OCI-LY1 (cell line): ENCODE measurements at regions not wholly inside any gene's neighbourhood (a gene's known extent, or its start where the extent isn't known, plus 50 kb on each side); places are given as distances from the start of the nearest gene placed in this dataset.

ENCODE experiments used
- H2AFZ ChIP-seq: fragments of 200-600 bp; sonication (generic), shearing (Covaris generic); 2 replicates; pipeline ENCODE4 v1.6.0; 2014; ENCODE audit warnings: antibody characterized with exemption, mild to moderate bottlenecking, low read length
- H3F3A ChIP-seq: fragments of 200-600 bp; sonication (generic), shearing (Covaris generic); 2 replicates; pipeline ENCODE4 v1.6.0; 2014; ENCODE audit warnings: mild to moderate bottlenecking, antibody characterized with exemption, low read length, moderate library complexity; ENCODE audit not compliant: insufficient read depth
- H3K27ac ChIP-seq: fragments of 200-600 bp; sonication (generic); 2 replicates; pipeline ENCODE4 v1.5.1; 2014; ENCODE audit warnings: low read length, mixed run types, mild to moderate bottlenecking, low read depth; ENCODE audit not compliant: poor library complexity, severe bottlenecking
- H3K27me3 ChIP-seq: fragments of 200-600 bp; sonication (generic); 2 replicates; pipeline ENCODE4 v1.6.0; 2014; ENCODE audit warnings: antibody characterized with exemption, mild to moderate bottlenecking, low read length, moderate library complexity; ENCODE audit not compliant: insufficient read depth
- H3K36me3 ChIP-seq: fragments of 200-600 bp; sonication (generic); 2 replicates; pipeline ENCODE4 v1.6.1; 2014; ENCODE audit warnings: mild to moderate bottlenecking, antibody characterized with exemption, low read length, moderate library complexity, mixed read lengths; ENCODE audit not compliant: insufficient read depth
- H3K4me1 ChIP-seq: fragments of 200-600 bp; sonication (generic); 2 replicates; pipeline ENCODE4 v1.5.1; 2014; ENCODE audit warnings: mild to moderate bottlenecking, low read length, moderate library complexity; ENCODE audit not compliant: insufficient read depth, severe bottlenecking
- H3K4me2 ChIP-seq: fragments of 200-600 bp; sonication (generic), shearing (Covaris generic); 2 replicates; pipeline ENCODE4 v1.6.1; 2014; ENCODE audit warnings: low read length
- H3K4me3 ChIP-seq: fragments of 200-600 bp; sonication (generic); 2 replicates; pipeline ENCODE4 v1.5.1; 2014; ENCODE audit warnings: low read length, low read depth, mild to moderate bottlenecking, mixed read lengths; ENCODE audit not compliant: poor library complexity, severe bottlenecking
- H3K79me2 ChIP-seq: fragments of 200-600 bp; shearing (Covaris generic); 2 replicates; pipeline ENCODE4 v1.6.1; 2016; ENCODE audit warnings: mixed run types, low read length, mixed read lengths; ENCODE audit not compliant: insufficient read depth
- H3K9ac ChIP-seq: fragments of 200-600 bp; sonication (generic), shearing (Covaris generic); 2 replicates; pipeline ENCODE4 v1.6.1; 2014; ENCODE audit warnings: mild to moderate bottlenecking, low read length, mixed read lengths
- H3K9me2 ChIP-seq: fragments of 200-600 bp; sonication (generic), shearing (Covaris generic); 2 replicates; pipeline ENCODE4 v1.6.1; 2014; ENCODE audit warnings: low read depth, mild to moderate bottlenecking, low read length, mixed read lengths
- H3K9me3 ChIP-seq: fragments of 200-600 bp; shearing (Covaris generic); 2 replicates; pipeline ENCODE4 v1.6.1; 2014; ENCODE audit warnings: low read length, mixed read lengths
- H4K20me1 ChIP-seq: fragments of 200-600 bp; sonication (generic), shearing (Covaris generic); 2 replicates; pipeline ENCODE4 v1.6.0; 2016; ENCODE audit warnings: mild to moderate bottlenecking, low read length; ENCODE audit not compliant: insufficient read depth
- EZH2 ChIP-seq: fragments of 200-600 bp; sonication (generic), shearing (Covaris generic); IDR thresholded peaks from 2 replicates; pipeline ENCODE4 v1.8.0; 2017; ENCODE audit warnings: borderline replicate concordance, mixed run types, mild to moderate bottlenecking, antibody characterized with exemption, low read length, moderate library complexity, mixed read lengths
- TF ChIP-seq, protein P1 (sequence below): fragments of 200-600 bp; sonication (generic), shearing (Covaris generic); IDR thresholded peaks from 2 replicates; pipeline ENCODE4 v1.5.1; 2017; ENCODE audit warnings: mild to moderate bottlenecking, antibody characterized with exemption, low read length, moderate library complexity, mixed read lengths

DNA sequence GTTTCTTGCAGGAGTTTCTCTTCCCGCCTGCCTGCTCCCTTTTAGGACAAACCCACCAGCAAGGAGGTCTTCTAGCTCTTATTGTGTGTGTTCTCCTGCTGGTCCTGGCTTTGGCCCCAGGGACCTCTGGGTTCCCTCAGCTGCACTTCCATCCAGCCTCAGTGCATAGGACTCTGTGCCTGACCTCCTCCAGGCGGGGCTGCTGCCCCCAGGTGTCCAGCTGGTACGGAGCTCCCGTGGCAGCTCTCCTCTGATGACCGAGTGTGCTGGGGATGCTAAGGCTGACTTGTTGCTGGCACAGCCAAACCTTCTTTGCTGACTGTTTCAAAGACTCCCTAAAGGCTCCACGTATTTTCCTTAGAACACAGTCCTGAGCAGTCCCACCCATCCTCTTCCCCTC is 126.5 kb downstream of the GPCPD1 start:
- Histone ChIP-seq H3K79me2 (no peaks in the 10 kb centered on the region), H3K4me1 (no peaks in the 10 kb centered on the region), H3K9me2 (no peaks in the 10 kb centered on the region), H3K9ac (no peak overlapping the region), H2AFZ (no peak overlapping the region), H3K27ac (no peak overlapping the region), H3K4me2 (no peak overlapping the region), H4K20me1 (no peaks in the 10 kb centered on the region), H3K4me3 (no peak overlapping the region), H3K36me3 (no peaks in the 10 kb centered on the region), H3K9me3 (no peaks in the 10 kb centered on the region), H3F3A (no peaks in the 10 kb centered on the region), H3K27me3 (0 out of 2 replicates have a peak, but pooled peaks cover 3% of the 10 kb centered on the region)
- no peak for TF ChIP-seq EZH2
- TF ChIP-seq, protein P1, sequence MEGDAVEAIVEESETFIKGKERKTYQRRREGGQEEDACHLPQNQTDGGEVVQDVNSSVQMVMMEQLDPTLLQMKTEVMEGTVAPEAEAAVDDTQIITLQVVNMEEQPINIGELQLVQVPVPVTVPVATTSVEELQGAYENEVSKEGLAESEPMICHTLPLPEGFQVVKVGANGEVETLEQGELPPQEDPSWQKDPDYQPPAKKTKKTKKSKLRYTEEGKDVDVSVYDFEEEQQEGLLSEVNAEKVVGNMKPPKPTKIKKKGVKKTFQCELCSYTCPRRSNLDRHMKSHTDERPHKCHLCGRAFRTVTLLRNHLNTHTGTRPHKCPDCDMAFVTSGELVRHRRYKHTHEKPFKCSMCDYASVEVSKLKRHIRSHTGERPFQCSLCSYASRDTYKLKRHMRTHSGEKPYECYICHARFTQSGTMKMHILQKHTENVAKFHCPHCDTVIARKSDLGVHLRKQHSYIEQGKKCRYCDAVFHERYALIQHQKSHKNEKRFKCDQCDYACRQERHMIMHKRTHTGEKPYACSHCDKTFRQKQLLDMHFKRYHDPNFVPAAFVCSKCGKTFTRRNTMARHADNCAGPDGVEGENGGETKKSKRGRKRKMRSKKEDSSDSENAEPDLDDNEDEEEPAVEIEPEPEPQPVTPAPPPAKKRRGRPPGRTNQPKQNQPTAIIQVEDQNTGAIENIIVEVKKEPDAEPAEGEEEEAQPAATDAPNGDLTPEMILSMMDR = no peak

DNA sequence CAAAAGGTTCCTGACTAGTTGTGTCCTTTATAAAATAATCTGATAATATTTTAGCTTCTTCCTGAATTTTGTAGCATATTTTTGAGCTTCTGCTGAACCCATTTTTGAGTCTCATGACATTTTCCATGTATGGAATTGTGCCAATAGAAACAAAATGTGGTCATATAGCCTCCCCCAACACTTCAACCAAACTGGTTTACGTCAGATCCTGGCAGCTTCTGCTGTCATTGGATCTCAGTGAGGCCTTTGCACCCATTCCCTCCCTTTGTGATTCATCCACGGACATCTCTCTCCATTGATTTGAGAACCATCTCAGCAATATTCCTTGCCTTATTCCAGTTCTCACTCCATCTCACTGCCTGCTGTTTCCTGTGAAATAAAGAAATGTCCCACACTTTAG is 128.0 kb downstream of the GPCPD1 start:
- no peak overlapping the region for H3K4me3 ChIP-seq
- no peak overlapping the region for H2AFZ ChIP-seq
- no peaks in the 10 kb centered on the region for H3F3A ChIP-seq
- no peak overlapping the region for H3K9ac ChIP-seq
- H3K9me3 ChIP-seq = no peaks in the 10 kb centered on the region
- H3K27ac ChIP-seq = no peak overlapping the region
- no peaks in the 10 kb centered on the region for H3K9me2 ChIP-seq
- 0 out of 2 replicates have a peak, but pooled peaks cover 3% of the 10 kb centered on the region for H3K27me3 ChIP-seq
- TF ChIP-seq, protein P1 = no peak
- TF ChIP-seq EZH2 = no peak
- H3K79me2 ChIP-seq = no peaks in the 10 kb centered on the region
- H3K36me3 ChIP-seq = no peaks in the 10 kb centered on the region
- no peaks in the 10 kb centered on the region for H4K20me1 ChIP-seq
- H3K4me2 ChIP-seq = no peak overlapping the region
- H3K4me1 ChIP-seq = no peaks in the 10 kb centered on the region

DNA sequence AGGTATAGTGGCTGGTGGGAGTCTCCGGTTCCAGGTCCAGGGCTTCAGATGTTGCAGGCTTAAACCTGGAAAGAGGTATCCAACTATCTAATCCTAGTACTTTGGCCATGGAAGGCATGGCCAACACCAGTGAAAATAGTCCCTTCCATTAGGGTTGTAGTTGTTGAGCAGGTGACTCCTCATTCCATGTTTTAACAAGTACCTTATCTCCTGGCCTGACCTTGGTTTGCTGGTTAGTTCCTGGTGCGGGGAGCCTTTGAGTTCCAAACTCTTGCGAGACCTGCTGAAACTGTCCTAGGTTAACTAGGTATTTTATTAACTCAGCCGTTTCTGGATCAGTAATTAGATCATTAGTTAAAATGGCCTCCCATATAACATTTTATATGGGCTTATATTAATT is 128.9 kb downstream of the GPCPD1 start:
- Histone ChIP-seq H3K4me2 (no peak overlapping the region), H3F3A (no peaks in the 10 kb centered on the region), H3K4me1 (no peaks in the 10 kb centered on the region), H4K20me1 (no peaks in the 10 kb centered on the region), H3K36me3 (no peaks in the 10 kb centered on the region), H3K9me3 (no peaks in the 10 kb centered on the region), H3K79me2 (no peaks in the 10 kb centered on the region), H3K27ac (no peak overlapping the region), H3K9ac (no peak overlapping the region), H3K27me3 (0 out of 2 replicates have a peak, but pooled peaks cover 3% of the 10 kb centered on the region), H3K9me2 (no peaks in the 10 kb centered on the region), H3K4me3 (no peak overlapping the region), H2AFZ (no peak overlapping the region)
- TF ChIP-seq EZH2 = no peak
- TF ChIP-seq, protein P1 = no peak
